ENCODE measurements at regions not wholly inside any gene's neighbourhood (a gene's known extent, or its start where the extent isn't known, plus 50 kb on each side); places are given as distances from the start of the nearest gene placed in this dataset.

DNA sequence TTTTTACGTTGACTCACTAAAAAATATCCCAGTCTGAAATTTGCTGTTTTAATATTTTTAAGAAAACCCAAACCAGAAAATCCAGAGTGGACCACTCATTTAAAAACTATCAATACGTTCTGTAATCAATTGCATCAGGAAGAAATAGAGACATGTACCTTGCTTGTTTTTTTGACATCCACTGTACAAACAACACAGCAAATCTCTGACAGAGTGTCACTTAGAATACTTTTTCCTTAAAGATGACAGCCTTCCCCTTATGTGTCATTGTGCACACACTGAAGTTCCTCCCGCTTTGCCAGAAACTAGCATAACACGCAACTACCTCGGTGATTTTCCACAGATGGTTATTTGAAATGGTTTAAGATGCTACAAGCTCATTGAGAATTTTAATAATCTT, 321.7 kb upstream of the PFKP start:
- DNase-seq (ENCODE audit: low read depth) = no peak
- H3K4me3 ChIP-seq (ENCODE audit: low read depth, low read length) = no peak overlapping the region
- TF ChIP-seq CTCF (IDR thresholded peaks at IDR 0.05; ENCODE audit: insufficient read depth, low read length) = no peak

- TF ChIP-seq CTCF (IDR thresholded peaks at IDR 0.05; ENCODE audit: insufficient read depth, low read length) = no peak
- no peak overlapping the region for H3K4me3 ChIP-seq (ENCODE audit: low read depth, low read length)
- DNase-seq (ENCODE audit: low read depth) = no peak
Measured at GRCh38 chr10:2744547-2745200, 322.7 kb upstream of the PFKP start.

GRCh38 chr10:2734603-2735002, 332.7 kb upstream of the PFKP start:
- DNase-seq (ENCODE audit: low read depth) = no peak
- no peak overlapping the region for H3K4me3 ChIP-seq (ENCODE audit: low read depth, low read length)
- TF ChIP-seq CTCF (IDR thresholded peaks at IDR 0.05; ENCODE audit: insufficient read depth, low read length) = no peak

DNA sequence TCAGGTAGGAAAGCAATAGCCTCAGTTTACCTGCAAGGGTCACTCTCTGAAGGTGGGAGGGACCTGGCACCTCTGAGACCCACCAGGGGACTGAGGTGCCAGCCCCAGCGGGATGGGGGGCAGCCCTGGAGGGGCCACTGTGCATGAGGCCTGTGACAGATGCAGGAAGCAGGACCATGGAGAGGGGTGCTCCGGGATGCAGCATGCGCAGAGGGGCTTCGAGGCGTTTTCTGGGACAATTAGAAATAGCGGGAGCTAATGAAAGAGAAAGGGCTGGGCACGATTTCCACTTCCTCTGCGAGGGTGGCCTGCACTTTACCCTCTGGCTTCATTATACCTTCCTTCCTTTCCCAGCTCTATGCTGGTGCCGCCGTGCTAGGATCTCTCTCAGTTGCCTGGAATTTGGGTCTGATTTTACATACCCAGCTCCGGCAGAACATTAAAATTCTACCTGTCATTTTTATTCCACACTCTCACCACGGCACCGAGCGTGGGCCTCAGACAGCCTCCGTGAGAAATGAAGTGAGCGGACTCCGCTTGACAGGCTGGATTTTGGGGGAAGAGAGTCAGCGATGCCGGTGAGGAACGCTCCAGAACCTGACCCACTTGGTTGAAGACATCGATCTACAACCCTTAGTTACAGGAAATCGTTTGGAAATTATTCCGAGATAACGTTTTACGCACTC, 333.9 kb upstream of the PFKP start:
- no peak overlapping the region for H3K4me3 ChIP-seq (ENCODE audit: low read depth, low read length)
- no peak for TF ChIP-seq CTCF (IDR thresholded peaks at IDR 0.05; ENCODE audit: insufficient read depth, low read length)
- no peak for DNase-seq (ENCODE audit: low read depth)

- no peak for TF ChIP-seq CTCF (IDR thresholded peaks at IDR 0.05; ENCODE audit: insufficient read depth, low read length)
- H3K4me3 ChIP-seq (ENCODE audit: low read depth, low read length) = no peak overlapping the region
- no peak for DNase-seq (ENCODE audit: low read depth)
Measured at GRCh38 chr10:2731940-2732339, 335.4 kb upstream of the PFKP start.

DNA sequence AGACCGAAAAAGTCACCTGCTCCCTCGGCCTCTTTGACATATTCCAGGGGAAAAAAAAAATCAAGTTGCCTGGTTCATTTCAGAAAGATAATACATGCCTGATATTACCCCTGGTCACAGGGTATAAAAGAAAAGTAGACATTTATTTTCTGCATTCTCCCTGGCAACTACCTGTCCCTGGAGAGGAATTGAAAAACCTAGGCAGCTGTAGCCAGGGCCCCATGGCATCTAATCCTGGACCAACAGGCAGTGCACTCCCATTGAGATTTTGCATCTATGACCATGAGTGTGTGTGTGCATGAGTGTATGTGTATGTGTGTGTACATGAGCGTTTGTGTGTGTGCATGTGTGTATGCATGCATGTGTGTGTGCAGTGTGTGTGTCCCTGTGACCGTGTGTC, 338.2 kb upstream of the PFKP start:
- TF ChIP-seq CTCF (IDR thresholded peaks at IDR 0.05; ENCODE audit: insufficient read depth, low read length) = no peak
- no peak for DNase-seq (ENCODE audit: low read depth)
- no peak overlapping the region for H3K4me3 ChIP-seq (ENCODE audit: low read depth, low read length)
